ENCODE measurements at regions not wholly inside any gene's neighbourhood (a gene's known extent, or its start where the extent isn't known, plus 50 kb on each side); places are given as distances from the start of the nearest gene placed in this dataset.

GRCh38 chr6:146887447-146888077 is 288.8 kb downstream of the ADGB start:
- Histone ChIP-seq H3K27ac (ENCODE audit: control insufficient read depth, insufficient read depth) (no peak overlapping the region), H4K20me1 (ENCODE audit: control insufficient read depth, insufficient read depth) (no peaks in the 10 kb centered on the region), H3K9me3 (replicated peaks; ENCODE audit: control insufficient read depth, insufficient read depth, low read length) (no peaks in the 10 kb centered on the region), H3K36me3 (ENCODE audit: control insufficient read depth in 2 of 2, insufficient read depth in 2 of 2, low read length in 1 of 2) (no peaks in the 10 kb centered on the region), H3K4me2 (ENCODE audit: control insufficient read depth, insufficient read depth) (no peak overlapping the region), H3K4me1 (ENCODE audit: control insufficient read depth, insufficient read depth, low read length) (no peaks in the 10 kb centered on the region), H3K27me3 (replicated peaks in 1 of 2; ENCODE audit: control insufficient read depth in 2 of 2, insufficient read depth in 2 of 2, low read length in 1 of 2) (no peaks in the 10 kb centered on the region), H3K9ac (ENCODE audit: control insufficient read depth, insufficient read depth, low read length) (no peak overlapping the region), H3K4me3 (no peak overlapping the region), H2AFZ (ENCODE audit: control insufficient read depth, low read depth, low read length) (no peak overlapping the region), H3K79me2 (ENCODE audit: control insufficient read depth, insufficient read depth, low read length) (no peaks in the 10 kb centered on the region)
- DNase-seq (ENCODE audit: low read depth, low spot score): no peak
- in situ Hi-C loops (cut with MboI): no loop called here
- no peak for FAIRE-seq
- intact Hi-C loops (cut with micrococcal nuclease; ENCODE audit: unreplicated experiment): no loop called here
- BruUV-seq (replicated peaks): no TSS peak
- TF ChIP-seq BHLHE40 (IDR thresholded peaks at IDR 0.05; ENCODE audit: borderline replicate concordance in 1 of 2, low read depth in 2 of 2, low read length in 1 of 2) (no peak), NR2F1 (conservative IDR thresholded peaks at IDR 0.05) (peak; percentile 58)
- POLR2A ChIA-PET: no interaction called here
- 34% methylated on average over 7 of the region's 7 CpGs for WGBS (ENCODE audit: insufficient coverage, insufficient replicate concordance, low lambda C conversion rate, missing lambda C conversion rate)
- ATAC-seq: peak; percentile 46; the same call in 1 of the 3 replicates
- RAD21 ChIA-PET (ENCODE audit: unreplicated experiment): no interaction called here
- SMC1A ChIA-PET (ENCODE audit: uncharacterized antibody, unreplicated experiment): no interaction called here
- CTCF ChIA-PET: interaction anchor here (1.3 kb wide), 1 partner anchor 15 kb away, joined by 3 read pairs; no protein-coding TSS in a partner anchor

- ATAC-seq: no peak
- no peak overlapping the region for H3K9ac ChIP-seq (ENCODE audit: control insufficient read depth, insufficient read depth, low read length)
- intact Hi-C loops (cut with micrococcal nuclease; ENCODE audit: unreplicated experiment): no loop called here
- TF ChIP-seq POLR2A (IDR thresholded peaks at IDR 0.05; ENCODE audit: low read depth, low read length) (no peak), ZNF687 (IDR thresholded peaks at IDR 0.05) (no peak), EGR1 (IDR thresholded peaks at IDR 0.05; ENCODE audit: borderline replicate concordance in 1 of 2, low read depth in 2 of 2, low read length in 2 of 2) (no peak), EED (IDR thresholded peaks at IDR 0.05; ENCODE audit: low read depth) (no peak), ZNF24 (IDR thresholded peaks at IDR 0.05) (no peak), MTA2 (IDR thresholded peaks at IDR 0.05; ENCODE audit: low read depth) (no peak), USF1 (IDR thresholded peaks at IDR 0.05; ENCODE audit: borderline replicate concordance, extremely low read length, insufficient read depth, low read depth, low read length) (no peak), BRCA1 (IDR thresholded peaks at IDR 0.05; ENCODE audit: low read depth, low read length) (no peak), RUNX3 (IDR thresholded peaks at IDR 0.05; ENCODE audit: low read length) (no peak), NRF1 (conservative IDR thresholded peaks at IDR 0.05; ENCODE audit: low read depth, low read length) (no peak), CHD4 (IDR thresholded peaks at IDR 0.05) (no peak), IRF4 (IDR thresholded peaks at IDR 0.05; ENCODE audit: low read depth, low read length) (no peak)
Measured at GRCh38 chr6:146889303-146889702, 290.5 kb downstream of the ADGB start.

More at GRCh38 chr6:146889303-146889702, 290.5 kb downstream of the ADGB start:
- H3K4me2 ChIP-seq (ENCODE audit: control insufficient read depth, insufficient read depth): no peak overlapping the region
- H3K27ac ChIP-seq (ENCODE audit: control insufficient read depth, insufficient read depth): no peak overlapping the region
- H3K4me1 ChIP-seq (ENCODE audit: control insufficient read depth, insufficient read depth, low read length): no peaks in the 10 kb centered on the region
- ChIA-PET POLR2A (no interaction called here), CTCF (no interaction called here), RAD21 (ENCODE audit: unreplicated experiment) (no interaction called here), SMC1A (ENCODE audit: uncharacterized antibody, unreplicated experiment) (no interaction called here)
- no TSS peak for BruUV-seq (replicated peaks)
- no peak overlapping the region for H2AFZ ChIP-seq (ENCODE audit: control insufficient read depth, low read depth, low read length)
- H4K20me1 ChIP-seq (ENCODE audit: control insufficient read depth, insufficient read depth): no peaks in the 10 kb centered on the region
- no peak for DNase-seq (ENCODE audit: low read depth, low spot score)
- in situ Hi-C loops (cut with MboI): no loop called here
- no peaks in the 10 kb centered on the region for H3K27me3 ChIP-seq (replicated peaks in 1 of 2; ENCODE audit: control insufficient read depth in 2 of 2, insufficient read depth in 2 of 2, low read length in 1 of 2)
- no peaks in the 10 kb centered on the region for H3K36me3 ChIP-seq (ENCODE audit: control insufficient read depth in 2 of 2, insufficient read depth in 2 of 2, low read length in 1 of 2)
- 51% methylated on average over 4 of the region's 4 CpGs for WGBS (ENCODE audit: insufficient coverage, insufficient replicate concordance, low lambda C conversion rate, missing lambda C conversion rate)
- H3K79me2 ChIP-seq (ENCODE audit: control insufficient read depth, insufficient read depth, low read length): no peaks in the 10 kb centered on the region
- FAIRE-seq: no peak
- H3K4me3 ChIP-seq: no peak overlapping the region
- H3K9me3 ChIP-seq (replicated peaks; ENCODE audit: control insufficient read depth, insufficient read depth, low read length): no peaks in the 10 kb centered on the region

Measured in GM12878 (cell line).